NCI-H460 (cell line): ENCODE measurements at regions not wholly inside any gene's neighbourhood (a gene's known extent, or its start where the extent isn't known, plus 50 kb on each side); places are given as distances from the start of the nearest gene placed in this dataset.

ENCODE experiments used
- DNase-seq: peaks from one replicate; pipeline ENCODE4 v3.0.0-alpha.2; 2016; ENCODE audit warnings: low read depth; ENCODE audit errors: extremely low read depth

- DNase-seq = no peak
Measured at GRCh38 chr3:19093084-19093483, 55.2 kb upstream of the KCNH8 start.

GRCh38 chr3:19077388-19077787 lies 70.9 kb upstream of the KCNH8 start:
- DNase-seq = no peak

GRCh38 chr3:19075037-19075436 lies 73.3 kb upstream of the KCNH8 start:
- DNase-seq = no peak

GRCh38 chr3:19074257-19074900 lies 73.9 kb upstream of the KCNH8 start:
- no peak for DNase-seq

GRCh38 chr3:19073341-19074105 lies 74.8 kb upstream of the KCNH8 start:
- no peak for DNase-seq

GRCh38 chr3:19070325-19070724 lies 78.0 kb upstream of the KCNH8 start:
- no peak for DNase-seq

GRCh38 chr3:19065027-19065426 lies 83.3 kb upstream of the KCNH8 start:
- DNase-seq = no peak

GRCh38 chr3:19063936-19064335 lies 84.4 kb upstream of the KCNH8 start:
- no peak for DNase-seq

- DNase-seq = no peak
Measured at GRCh38 chr3:19060404-19060803, 87.9 kb upstream of the KCNH8 start.

- no peak for DNase-seq
Measured at GRCh38 chr3:19052874-19053273, 95.4 kb upstream of the KCNH8 start.

GRCh38 chr3:19046440-19046839 lies 101.9 kb upstream of the KCNH8 start:
- no peak for DNase-seq

- DNase-seq = no peak
Measured at GRCh38 chr3:19030522-19030839, 117.8 kb upstream of the KCNH8 start.

- no peak for DNase-seq
Measured at GRCh38 chr3:19029837-19030521, 118.3 kb upstream of the KCNH8 start.

GRCh38 chr3:19025441-19025840 lies 122.9 kb upstream of the KCNH8 start:
- no peak for DNase-seq

- DNase-seq = no peak
Measured at GRCh38 chr3:19022546-19022945, 125.8 kb upstream of the KCNH8 start.

- DNase-seq = no peak
Measured at GRCh38 chr3:19016851-19017250, 131.5 kb upstream of the KCNH8 start.

- no peak for DNase-seq
Measured at GRCh38 chr3:19013879-19014278, 134.4 kb upstream of the KCNH8 start.

GRCh38 chr3:19012846-19013245 lies 135.5 kb upstream of the KCNH8 start:
- DNase-seq = no peak

- no peak for DNase-seq
Measured at GRCh38 chr3:19002606-19003005, 145.7 kb upstream of the KCNH8 start.

- DNase-seq = no peak
Measured at GRCh38 chr3:18998069-18998468, 150.2 kb upstream of the KCNH8 start.

- DNase-seq = no peak
Measured at GRCh38 chr3:18992709-18993108, 155.6 kb upstream of the KCNH8 start.

GRCh38 chr3:18989237-18989795 lies 159.0 kb upstream of the KCNH8 start:
- DNase-seq = no peak
